Left cardiac atrium (tissue), 4 donors: ENCODE measurements at regions not wholly inside any gene's neighbourhood (a gene's known extent, or its start where the extent isn't known, plus 50 kb on each side); places are given as distances from the start of the nearest gene placed in this dataset.
A peak's percentile ranks its signal among the peaks of the same experiment; 100 is the strongest.

ENCODE experiments used
- ATAC-seq, 2 donors: fragments of 200-7000 bp; cut with Tn5 transposase; one replicate each; pipeline ENCODE4 v1.9.1; 2020; ENCODE audit warnings: mild to moderate bottlenecking in 2 of 2, moderate library complexity in 2 of 2
- DNase-seq: peaks from one replicate; pipeline ENCODE4 v3.0.0-alpha.2; 2020
- intact Hi-C, 2 donors: fragments of 100-400 bp; cut with DNase I; formaldehyde crosslinking; loops; one replicate each; pipeline versions ENCODE4 v1.14.1 to v1.15.1; 2022 to 2023
- donor health status: DM: no; HTN: yes; CAD: no.
- donor health status: DM: no; HTN: yes; CAD: no; lungs with severe emphysema.
- donor health status: DM: yes; HTN: yes; CAD: no.
- donor health status: Dilated cardiomyopathy.

DNA sequence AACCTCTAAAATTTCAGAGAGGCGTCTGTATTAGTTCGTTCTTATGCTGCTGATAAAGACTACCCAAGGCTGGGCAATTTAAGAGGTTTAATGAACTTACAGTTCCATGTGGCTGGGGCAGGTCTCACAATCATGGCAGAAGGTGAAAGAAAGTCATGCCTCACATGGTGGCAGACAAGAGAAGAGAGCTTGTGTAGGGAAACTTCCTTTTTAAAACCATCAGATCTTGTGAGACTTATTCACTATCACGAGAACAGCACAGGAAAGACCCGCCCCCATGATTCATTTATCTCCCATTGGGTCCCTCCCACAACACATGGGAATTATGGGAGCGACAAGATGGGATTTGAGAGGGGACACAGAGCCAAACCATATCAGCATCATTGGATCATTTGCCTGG lies 183.2 kb upstream of the SIX2 start:
- ATAC-seq, result no peak
- no peak for DNase-seq
- intact Hi-C loops, result no loop called here

DNA sequence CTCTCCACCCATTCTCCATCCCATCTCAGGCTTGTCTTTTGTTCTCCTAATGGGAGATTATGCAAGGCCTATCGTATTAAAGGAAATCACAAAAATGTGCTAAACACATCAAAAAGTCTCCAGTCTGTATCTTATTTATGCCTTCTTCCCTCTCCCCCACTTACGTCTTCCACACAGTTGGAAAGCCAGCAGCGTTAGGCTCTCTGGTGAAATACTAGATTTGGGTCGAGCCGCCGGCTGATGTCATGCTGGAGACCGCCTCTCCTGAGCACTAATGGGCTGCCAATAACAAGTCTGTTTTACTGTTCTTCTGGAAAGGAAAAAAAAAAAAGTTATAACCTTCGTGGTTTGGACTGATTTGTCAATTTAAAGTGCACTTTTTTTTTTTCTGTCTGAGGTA lies 182.7 kb upstream of the SIX2 start:
- intact Hi-C loops, result no loop called here
- peak; percentile 67 for DNase-seq
- peak; percentile 91 to 96 for ATAC-seq

DNA sequence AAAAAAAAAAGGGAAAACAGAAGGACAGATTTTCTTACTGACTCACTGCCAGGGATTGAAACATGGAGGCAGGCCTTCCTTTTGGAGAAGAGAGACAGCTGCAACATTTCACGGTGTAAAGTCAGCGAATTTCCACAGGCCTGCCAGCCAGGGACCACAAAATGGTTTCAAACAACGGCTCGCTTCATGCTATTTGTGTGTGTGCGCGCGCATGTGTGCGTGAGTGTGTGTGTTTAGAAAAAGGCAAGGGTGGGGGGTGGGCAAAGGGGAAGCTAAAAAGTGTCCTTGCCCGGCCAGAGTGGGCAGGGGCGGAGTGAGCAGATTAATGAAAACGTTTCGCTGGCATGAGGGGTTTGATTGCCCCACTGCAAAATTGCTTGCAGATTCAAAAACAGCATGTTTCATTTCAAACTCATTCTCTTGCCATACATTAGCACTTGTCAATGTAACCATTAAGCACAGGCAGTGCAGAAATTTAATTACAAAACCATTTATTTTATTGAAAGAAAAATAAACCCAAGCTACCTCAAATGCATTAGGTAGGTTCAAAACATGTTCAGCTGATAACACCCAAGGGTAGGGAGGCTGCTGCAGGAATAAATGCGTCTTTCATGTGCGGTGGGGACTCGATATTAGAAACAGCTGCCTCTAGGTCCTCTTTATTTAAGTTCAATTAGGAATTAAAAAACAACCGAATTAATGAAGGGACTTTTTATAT lies 182.1 kb upstream of the SIX2 start:
- DNase-seq (no peak), ATAC-seq (peak in 1 of 2 donors; percentile 57)
- intact Hi-C loops, result no loop called here

DNA sequence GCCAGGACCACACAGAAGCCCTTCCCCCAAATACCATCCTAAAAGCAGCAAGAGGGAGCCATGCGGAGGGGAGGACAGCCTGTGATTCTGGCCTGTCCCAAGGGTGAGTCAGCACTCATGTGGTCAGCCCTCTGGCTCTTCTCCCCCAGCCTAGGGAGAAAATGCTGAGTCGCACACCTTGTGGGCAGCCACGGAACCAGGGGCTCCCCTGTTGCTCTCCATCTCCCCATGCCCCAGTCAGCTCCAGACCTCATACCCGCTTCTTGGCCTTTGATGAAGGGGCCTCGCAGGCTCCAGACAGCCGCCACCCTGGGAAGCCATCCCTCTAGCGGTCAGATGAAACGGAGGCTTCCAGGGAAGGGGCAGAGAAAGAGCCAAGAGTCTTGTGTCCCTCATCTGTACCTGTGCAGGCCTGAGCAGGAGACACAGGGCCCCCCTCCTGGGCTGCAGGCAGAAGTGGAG lies 181.3 kb upstream of the SIX2 start:
- ATAC-seq (peak in 1 of 2 donors; percentile 66), DNase-seq (no peak)
- intact Hi-C loops, result no loop called here

DNA sequence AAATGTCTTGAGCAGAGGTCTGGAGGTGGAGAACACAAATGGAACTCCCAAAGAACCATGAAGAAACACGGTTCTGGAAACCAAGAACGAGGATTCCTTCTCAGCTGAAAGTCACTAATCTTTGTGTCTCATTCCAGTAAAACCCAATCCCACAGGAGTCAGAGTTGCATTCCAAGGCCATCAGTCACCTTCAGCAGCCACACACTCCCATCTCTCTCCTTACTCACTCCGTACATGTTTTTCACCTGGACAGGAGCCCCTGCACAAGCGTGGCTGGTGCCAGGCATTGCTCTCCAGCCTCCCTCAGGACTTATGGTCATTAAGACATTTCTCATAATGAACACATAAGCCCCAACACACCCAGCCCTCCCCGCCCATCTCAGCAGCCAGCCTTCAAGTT lies 175.4 kb upstream of the SIX2 start:
- no peak for ATAC-seq
- intact Hi-C loops, result no loop called here
- no peak for DNase-seq

DNA sequence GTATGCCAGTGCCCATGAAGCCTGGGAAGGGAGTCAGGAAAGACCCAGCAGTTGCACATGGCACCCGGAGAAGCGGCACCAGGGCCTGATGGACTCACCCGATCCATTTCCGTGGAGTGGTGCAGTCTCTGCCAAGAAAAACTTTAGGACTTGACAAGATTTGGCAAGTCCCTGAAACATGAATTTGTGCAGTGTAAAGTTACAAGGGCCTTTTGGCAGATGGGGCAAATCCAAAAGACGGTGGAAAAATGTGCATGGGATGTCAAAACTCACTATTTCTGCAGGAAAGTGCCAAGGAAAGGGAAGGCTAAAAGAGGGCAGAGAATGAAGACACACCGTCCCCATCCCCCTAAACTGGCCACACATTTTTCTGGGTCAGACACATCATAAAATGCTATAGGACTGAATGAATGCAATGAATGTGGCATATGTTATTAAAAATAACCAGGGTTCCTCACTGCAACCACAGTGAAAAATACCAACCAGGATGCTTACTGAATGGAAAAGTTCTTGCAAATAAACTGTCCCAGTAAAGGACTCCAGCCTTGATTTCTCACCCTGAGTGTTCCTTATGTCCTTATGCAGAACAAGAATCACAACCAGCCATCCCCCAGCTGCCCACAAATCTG lies 173.5 kb upstream of the SIX2 start:
- intact Hi-C loops, result no loop called here
- ATAC-seq (peak; percentile 22 to 86), DNase-seq (no peak)

DNA sequence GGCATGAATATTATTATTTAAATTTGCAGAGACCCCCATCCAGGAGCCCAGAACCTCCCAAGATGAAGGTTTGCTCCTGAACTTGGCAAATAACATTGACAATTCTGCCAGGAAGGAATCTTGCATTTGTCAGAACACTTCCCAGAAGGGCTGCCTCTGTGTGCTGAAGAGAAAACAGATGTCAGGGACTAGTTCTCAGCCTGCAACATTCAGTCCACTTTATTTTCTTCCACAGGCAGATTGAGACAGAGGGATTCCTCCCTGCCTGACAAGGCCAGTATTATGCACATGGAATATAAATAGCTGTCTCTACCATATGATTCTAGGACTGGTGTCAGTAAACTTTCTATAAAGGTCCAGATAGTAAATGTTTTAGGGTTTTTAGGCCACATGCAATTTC lies 171.5 kb upstream of the SIX2 start:
- DNase-seq (no peak), ATAC-seq (no peak)
- intact Hi-C loops, result no loop called here

DNA sequence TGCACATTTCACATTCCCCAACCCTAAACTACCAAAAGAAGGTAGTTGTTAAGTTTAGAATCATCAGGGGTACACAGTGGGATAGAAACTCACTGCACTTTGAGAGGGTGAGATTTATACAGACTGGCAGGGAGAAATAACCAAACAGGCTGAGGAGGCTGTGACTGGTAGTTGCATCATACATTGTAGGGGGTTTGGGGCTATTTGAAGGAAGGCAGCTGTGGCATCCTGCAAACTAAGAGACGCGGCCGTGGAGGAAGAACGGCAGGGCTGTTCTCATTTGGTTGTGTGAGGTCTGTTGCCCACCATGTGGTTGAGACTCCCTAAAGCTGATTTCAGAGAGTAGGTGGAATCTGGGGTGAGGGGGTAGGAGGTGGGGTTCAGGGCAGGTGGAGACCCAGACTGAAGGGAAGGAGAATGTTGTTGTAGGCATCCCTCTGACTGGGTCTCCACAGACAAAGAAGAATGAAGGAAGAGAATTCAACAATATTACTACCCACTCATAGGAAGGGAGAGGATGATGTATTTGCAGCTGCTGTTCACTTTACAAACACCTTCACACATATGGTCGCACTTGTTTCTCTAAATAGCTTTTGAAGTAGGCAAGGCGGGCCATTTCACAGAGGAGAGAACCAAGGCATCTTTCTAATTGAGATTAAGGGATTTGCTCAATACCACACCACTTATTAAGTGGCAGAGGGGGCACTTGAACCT lies 170.9 kb upstream of the SIX2 start:
- intact Hi-C loops, result no loop called here

DNA sequence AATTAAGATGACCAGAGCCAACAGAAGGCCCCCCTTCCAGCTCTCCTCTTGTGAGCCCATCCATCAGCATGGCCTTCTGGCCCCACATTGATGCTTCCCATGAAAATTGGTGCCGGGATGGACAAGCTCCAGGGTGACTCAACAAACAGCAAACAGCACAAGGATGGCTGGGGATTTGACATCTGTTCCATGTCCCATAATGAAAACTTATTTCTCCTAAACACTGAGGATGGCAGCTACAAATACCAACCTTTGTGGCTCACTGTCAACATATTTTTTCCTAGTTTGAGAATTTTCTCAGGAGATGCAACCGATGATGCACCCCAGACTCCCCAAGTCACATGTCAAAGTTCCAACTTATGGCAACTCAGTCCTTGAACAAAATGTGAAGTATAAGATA lies 169.6 kb upstream of the SIX2 start:
- DNase-seq (no peak), ATAC-seq (no peak)
- intact Hi-C loops, result no loop called here

More for the DNA sequence above, 170.9 kb upstream of the SIX2 start:
- DNase-seq, result no peak
- ATAC-seq, result no peak

DNA sequence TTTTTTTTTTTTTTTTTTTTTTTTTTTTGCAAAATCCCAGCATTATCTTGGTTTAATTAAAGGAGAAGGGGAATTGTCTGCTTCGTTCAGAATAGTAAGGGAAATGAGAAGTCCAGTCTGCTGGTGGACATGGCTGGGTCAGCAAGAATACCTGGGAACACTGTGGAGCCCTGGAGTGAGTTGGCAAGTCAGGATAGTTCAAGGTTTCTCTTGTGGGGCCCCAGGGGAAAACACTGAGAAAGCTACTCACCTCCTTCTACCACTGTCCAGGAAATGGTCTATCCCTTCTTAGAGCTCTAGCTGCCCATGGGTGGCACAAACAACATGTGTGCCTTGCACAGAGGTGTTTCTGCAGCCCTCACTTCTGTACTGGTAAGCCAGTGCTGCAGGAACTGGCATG lies 169.1 kb upstream of the SIX2 start:
- DNase-seq (no peak), ATAC-seq (no peak)
- intact Hi-C loops, result no loop called here

DNA sequence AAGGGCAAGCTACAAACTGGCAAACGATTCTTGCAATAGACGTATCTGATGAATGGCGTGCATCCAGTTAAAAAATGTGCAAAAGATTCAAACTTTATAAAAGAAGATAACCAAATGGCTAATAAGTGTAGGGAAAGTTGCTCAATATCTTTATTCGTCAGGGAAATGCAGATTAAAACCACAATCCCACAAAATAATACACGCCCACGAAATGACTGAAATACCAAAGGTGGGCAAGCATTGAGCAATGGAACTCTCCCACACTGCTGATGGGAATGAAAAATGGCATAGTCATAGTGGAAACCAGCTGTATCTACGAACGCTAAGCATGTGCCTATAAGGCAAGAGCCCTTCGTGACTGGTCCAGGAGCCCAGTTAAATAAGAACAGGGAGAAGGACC lies 168.6 kb upstream of the SIX2 start:
- intact Hi-C loops, result no loop called here
- DNase-seq (no peak), ATAC-seq (peak; percentile 68 to 87)

DNA sequence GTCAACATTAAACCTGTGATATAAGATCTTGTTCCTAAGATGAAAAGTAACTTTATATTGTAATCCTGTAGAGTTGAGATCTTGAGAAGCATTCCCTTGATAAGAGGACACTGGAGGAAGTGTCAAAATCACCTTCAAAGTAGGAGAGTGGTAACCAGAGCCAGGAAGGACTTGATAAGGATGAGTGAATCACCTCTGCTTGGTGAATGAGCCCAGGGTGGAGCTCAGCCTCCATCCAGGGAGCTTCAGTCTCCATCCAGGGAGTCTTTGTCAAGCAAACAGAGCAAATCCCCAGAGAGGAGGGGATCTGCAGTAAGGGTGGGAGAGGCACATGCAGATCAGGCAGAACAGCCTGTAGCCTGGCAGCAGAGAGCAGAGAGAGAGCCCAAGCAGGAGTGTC lies 167.1 kb upstream of the SIX2 start:
- intact Hi-C loops, result no loop called here
- DNase-seq, result no peak
- peak in 1 of 2 donors; percentile 45 for ATAC-seq

DNA sequence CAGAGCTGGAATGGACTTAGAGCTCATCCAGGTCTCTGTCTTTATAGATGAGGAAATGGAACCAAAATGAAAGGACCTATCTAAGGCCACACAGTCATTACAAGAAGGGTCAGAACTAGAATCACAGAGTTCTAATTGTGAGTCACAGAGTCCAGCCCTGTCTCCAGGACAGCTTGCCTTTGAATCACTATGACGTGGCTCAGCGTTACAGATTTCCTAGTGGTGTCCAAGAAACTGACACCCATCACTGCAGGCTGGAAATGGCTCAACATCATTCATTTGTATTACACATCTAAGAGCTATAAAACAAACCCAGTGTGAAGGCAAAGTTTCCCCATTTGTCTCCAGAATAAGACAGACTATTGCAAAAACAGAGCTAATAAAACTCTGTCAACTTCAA lies 164.3 kb upstream of the SIX2 start:
- intact Hi-C loops, result no loop called here
- DNase-seq (no peak), ATAC-seq (peak in 1 of 2 donors; percentile 71)

DNA sequence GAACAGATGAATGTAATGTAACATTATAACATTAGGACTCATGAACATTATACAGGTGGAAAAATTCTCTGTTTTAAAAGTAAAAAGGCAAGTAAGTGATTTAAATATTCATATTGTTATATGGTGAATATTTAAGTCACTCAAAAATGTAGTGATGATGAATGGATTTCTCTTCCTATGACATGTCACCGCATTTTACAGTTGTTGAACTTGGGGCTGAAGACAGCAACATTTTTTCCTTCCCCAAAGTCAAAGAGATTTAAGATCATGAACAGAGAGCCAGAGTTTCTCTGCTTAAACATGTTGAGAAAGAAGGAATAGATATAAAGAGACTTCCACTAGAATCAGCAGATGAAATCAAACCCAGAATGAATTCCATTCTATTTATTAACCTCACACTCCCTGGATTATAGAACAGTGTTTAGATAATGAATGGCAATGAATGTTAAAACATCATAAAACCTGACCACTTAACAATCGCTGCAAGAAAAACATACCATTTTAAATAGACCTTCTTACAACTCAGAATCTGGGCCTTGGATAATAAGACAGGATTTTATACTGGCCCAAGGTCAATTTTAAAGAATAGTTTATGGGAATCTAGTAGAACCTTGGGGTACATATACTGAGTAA lies 163.6 kb upstream of the SIX2 start:
- DNase-seq (no peak), ATAC-seq (no peak)
- intact Hi-C loops, result no loop called here

DNA sequence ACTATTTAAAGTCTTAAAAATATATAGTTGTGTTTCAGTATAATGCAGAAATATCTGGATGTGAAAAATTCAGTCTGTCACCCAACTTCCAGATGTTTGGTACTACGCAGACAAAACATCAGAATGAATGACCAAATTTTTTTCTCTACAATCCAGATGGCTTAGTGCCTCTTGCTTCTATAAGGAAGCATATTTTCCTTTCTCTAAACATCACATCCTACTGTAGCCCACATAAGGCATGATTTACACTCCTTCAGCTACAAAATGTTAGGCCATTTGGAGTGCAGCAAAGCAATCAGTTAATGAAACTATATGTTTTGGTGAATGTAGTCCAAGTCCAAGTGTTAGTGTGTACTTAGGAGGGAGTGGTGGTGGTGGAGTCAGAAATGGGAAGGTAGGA lies 162.9 kb upstream of the SIX2 start:
- ATAC-seq, result no peak
- intact Hi-C loops, result no loop called here
- no peak for DNase-seq

DNA sequence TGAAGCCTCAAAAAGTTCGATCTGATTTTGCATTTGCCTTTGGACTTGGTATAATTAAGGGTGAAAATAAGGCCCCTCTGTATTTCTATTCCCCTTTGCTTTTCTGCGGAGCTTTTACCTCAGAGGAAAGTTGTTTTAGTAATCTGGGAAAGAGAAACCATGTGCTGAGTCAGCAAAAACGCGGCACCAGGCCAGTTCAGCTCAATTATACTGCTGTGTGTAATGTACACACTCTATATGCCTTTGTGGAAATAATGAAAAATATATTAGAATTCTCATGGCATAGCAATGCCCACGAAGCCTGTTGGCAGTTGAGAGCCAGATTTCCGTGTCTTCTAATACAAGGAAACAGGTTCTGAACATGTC lies 161.9 kb upstream of the SIX2 start:
- intact Hi-C loops, result no loop called here
- DNase-seq, result no peak
- ATAC-seq, result no peak

DNA sequence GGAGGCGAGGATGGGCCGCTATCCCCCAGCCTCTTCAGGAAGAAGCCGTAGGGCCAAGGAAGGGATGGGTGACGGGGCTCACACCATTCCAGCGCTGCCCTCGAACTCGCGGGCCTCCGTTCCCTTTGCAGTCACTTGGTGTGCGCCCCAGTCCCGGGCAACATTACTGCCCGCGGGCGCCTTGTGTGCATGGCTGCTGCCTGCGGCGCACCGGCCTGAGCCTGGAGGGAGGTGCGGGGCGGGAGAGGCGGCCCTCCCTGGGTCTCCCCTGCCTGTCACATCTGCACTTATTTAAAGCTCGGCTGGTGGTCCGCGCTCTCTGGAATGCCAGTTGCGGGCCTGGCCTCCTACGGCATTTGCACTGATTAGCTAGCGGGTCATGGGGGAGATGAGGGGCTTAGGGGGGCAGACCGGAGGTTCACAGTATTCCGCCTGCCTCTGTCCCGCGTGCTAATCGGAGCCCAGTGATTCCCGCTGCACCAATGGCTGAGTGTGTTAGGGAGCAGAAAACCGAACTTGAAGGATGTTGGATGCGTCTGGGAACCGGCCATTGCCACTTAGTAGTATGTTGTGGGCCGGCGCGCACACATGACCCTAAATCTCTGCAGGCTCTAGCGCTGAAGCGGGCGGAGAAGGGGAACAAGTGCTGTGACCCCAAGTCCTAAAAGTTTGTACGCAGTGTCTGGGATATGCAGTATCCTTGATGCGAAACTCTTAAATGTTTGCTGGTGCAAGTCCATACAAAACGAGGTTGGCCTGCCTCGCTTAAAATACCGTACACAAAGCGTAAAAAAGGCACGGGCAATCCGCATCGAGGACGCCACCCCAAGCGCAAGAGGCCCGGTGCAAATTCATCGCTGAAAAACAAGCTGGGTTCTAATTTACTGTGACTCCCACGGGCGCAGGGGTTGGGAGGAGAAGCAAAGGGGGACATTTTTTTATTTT lies 161.2 kb upstream of the SIX2 start:
- peak in 1 of 2 donors; percentile 2 for ATAC-seq
- intact Hi-C loops, result no loop called here
- DNase-seq, result no peak

DNA sequence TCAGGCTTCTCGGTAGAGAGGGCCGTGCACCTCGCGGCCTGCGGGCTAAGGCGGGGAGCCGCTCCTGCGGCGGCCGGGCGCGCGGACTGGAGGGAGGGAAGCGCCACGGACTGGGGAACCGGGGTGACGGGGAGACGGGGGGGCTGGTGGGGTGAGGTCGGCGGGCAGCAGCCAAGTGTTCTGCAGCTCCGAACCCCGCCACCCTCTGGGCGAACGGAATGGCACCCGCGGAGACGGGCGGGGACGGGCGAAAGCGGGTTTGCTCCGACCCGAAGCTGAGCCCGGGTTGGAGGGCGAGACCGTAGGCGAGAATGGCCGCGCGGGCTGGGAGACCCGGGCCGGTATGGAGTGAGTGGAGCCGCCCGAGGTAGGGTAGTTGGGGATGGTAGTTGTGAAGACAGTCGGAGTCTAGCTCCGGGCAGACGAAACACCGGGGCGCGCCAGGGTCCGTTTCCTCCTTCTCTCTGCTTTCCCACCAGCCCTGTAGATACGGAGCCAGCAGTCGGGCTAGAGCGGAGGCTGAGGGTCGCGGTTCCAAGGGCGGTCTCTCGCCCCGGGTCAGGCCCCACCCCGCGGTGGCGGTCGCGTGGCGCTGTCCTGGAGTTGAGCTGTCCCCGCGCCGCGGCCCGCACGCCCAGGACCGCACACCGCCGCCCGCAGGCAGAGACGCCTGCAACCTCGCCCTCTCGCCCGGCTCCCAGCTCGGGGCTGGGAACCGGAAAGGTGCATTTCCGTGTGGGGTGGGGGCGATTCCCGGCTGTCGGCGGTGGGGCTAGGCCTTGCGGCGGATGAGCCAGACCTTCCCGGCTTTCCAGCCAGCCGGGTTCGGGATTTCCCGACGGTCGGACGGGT lies 160.3 kb upstream of the SIX2 start:
- ATAC-seq (peak; percentile 64 to 67), DNase-seq (no peak)
- intact Hi-C loops, result no loop called here
